ENCODE measurements at regions not wholly inside any gene's neighbourhood (a gene's known extent, or its start where the extent isn't known, plus 50 kb on each side); places are given as distances from the start of the nearest gene placed in this dataset.

GRCh38 chr19:27762933-27763332 lies 1450.0 kb downstream of the UQCRFS1 start:
- no peak for ATAC-seq (ENCODE audit: low read depth in 2 of 2)
- no peaks in the 10 kb centered on the region for H3K27me3 ChIP-seq (ENCODE audit: control insufficient read depth, insufficient read depth, low read length)
- Mint-ChIP-seq H3K27ac (no peak overlapping the region), H3K4me3 (no peak overlapping the region), H3K27me3 (no peaks in the 10 kb centered on the region), H3K9me3 (peaks cover 4 to 87% (median 43%) of the 10 kb centered on the region in 7 donors), H3K36me3 (no peaks in the 10 kb centered on the region), H3K4me1 (no peaks in the 10 kb centered on the region)
- no peak for DNase-seq
- no peak overlapping the region for H3K27ac ChIP-seq (ENCODE audit: insufficient read depth, low read length, poor library complexity, severe bottlenecking)
- peaks cover 34 to 97% of the 10 kb centered on the region in 2 experiments for H3K9me3 ChIP-seq (ENCODE audit: control insufficient read depth in 2 of 2, low read length in 2 of 2)
- no peaks in the 10 kb centered on the region for H3K4me1 ChIP-seq (ENCODE audit: control insufficient read depth, insufficient read depth, low read length, poor library complexity, severe bottlenecking)
- H3K36me3 ChIP-seq (ENCODE audit: control insufficient read depth, insufficient read depth, low read length): no peaks in the 10 kb centered on the region
- no peak overlapping the region for H3K4me3 ChIP-seq (ENCODE audit: low read depth, low read length)

GRCh38 chr19:27759896-27760295 lies 1453.1 kb downstream of the UQCRFS1 start:
- Histone ChIP-seq H3K4me1 (ENCODE audit: control insufficient read depth, insufficient read depth, low read length, poor library complexity, severe bottlenecking) (no peaks in the 10 kb centered on the region), H3K27ac (ENCODE audit: insufficient read depth, low read length, poor library complexity, severe bottlenecking) (no peak overlapping the region), H3K4me3 (ENCODE audit: low read depth, low read length) (no peak overlapping the region), H3K9me3 (ENCODE audit: control insufficient read depth in 2 of 2, low read length in 2 of 2) (peaks cover 11 to 73% of the 10 kb centered on the region in 2 experiments), H3K36me3 (ENCODE audit: control insufficient read depth, insufficient read depth, low read length) (no peaks in the 10 kb centered on the region), H3K27me3 (ENCODE audit: control insufficient read depth, insufficient read depth, low read length) (no peaks in the 10 kb centered on the region)
- Mint-ChIP-seq H3K9me3 (peaks cover 4 to 67% (median 38%) of the 10 kb centered on the region in 7 donors), H3K36me3 (no peaks in the 10 kb centered on the region), H3K27ac (no peak overlapping the region), H3K4me3 (no peak overlapping the region), H3K27me3 (no peaks in the 10 kb centered on the region), H3K4me1 (no peaks in the 10 kb centered on the region)
- no peak for DNase-seq
- ATAC-seq (ENCODE audit: low read depth in 2 of 2): no peak

DNA sequence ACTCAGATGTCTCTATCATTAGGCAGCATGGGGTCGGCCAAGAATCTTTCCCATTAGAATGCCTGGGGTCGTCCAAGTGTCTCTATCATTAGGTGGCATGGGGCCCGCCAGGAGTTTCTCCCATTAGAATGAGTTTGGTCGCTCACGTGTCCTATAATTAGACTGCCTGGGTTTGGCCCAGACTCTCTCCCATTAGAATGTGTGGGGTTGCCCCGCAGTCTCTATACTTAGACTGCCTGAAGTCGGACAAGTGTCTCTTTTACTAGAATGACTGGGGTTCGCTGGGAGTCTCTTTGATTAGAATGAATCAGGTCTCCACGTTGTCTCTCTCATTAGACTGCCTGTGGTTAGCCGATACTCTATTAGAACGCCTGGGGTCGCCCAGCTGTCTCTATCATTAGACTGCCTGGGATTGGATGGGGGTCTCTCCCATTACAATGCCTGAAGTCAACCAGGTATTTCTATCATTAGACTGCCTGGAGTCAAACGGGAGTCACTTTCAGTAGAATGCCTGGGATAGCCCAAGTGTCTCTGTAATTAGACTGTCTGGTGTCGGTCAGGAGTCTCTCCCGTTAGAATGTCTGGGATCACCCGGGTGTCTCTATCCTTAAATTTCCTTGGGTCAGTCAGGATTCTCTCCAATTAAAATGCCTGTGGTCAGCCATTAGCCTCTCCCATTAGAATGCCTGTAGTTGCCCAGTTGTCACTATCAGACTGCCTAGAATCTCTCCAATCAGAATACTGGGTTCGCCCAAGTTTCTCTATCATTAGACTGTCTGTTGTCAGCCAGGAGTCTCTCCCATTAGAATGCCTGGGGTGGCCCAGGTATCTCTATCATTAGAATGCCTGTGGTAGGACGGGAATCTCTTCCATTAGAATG lies 1454.1 kb downstream of the UQCRFS1 start:
- Mint-ChIP-seq H3K36me3 (no peaks in the 10 kb centered on the region), H3K27me3 (no peaks in the 10 kb centered on the region)

DNA sequence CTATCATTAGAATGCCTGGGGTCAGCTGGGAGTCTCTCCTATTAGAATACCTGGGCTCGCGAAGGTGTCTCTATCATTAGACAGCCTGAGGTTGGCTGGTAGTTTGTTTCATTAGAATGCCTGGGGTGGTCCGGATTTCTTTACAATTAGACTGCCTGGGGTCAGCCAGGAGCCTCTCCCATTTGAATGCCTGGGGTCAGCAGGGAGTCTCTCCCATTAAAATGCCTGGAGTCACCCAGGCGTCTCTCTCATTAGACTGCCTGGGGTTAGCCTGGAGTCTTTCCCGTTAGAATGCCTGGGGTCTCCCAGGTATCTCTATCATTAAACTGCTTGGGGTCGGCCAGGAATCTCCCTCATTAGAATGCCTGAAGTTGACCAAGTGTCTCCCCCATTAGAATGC lies 1458.3 kb downstream of the UQCRFS1 start:
- Mint-ChIP-seq H3K27me3 (no peaks in the 10 kb centered on the region), H3K27ac (no peak overlapping the region), H3K4me3 (no peak overlapping the region), H3K9me3 (peaks cover 2 to 31% (median 12%) of the 10 kb centered on the region in 7 donors), H3K4me1 (no peaks in the 10 kb centered on the region), H3K36me3 (no peaks in the 10 kb centered on the region)
- Histone ChIP-seq H3K27ac (ENCODE audit: insufficient read depth, low read length, poor library complexity, severe bottlenecking) (no peak overlapping the region), H3K27me3 (ENCODE audit: control insufficient read depth, insufficient read depth, low read length) (no peaks in the 10 kb centered on the region), H3K36me3 (ENCODE audit: control insufficient read depth, insufficient read depth, low read length) (no peaks in the 10 kb centered on the region), H3K9me3 (ENCODE audit: control insufficient read depth in 2 of 2, low read length in 2 of 2) (peaks cover 0 to 28% of the 10 kb centered on the region in 2 experiments), H3K4me3 (ENCODE audit: low read depth, low read length) (no peak overlapping the region), H3K4me1 (ENCODE audit: control insufficient read depth, insufficient read depth, low read length, poor library complexity, severe bottlenecking) (no peaks in the 10 kb centered on the region)
- no peak for ATAC-seq (ENCODE audit: low read depth in 2 of 2)
- no peak for DNase-seq

More for the DNA sequence above, 1454.1 kb downstream of the UQCRFS1 start:
- Mint-ChIP-seq H3K9me3 (peaks cover 1 to 60% (median 29%) of the 10 kb centered on the region in 7 donors), H3K4me1 (no peaks in the 10 kb centered on the region), H3K4me3 (no peak overlapping the region), H3K27ac (no peak overlapping the region)
- Histone ChIP-seq H3K4me3 (ENCODE audit: low read depth, low read length) (no peak overlapping the region), H3K9me3 (ENCODE audit: control insufficient read depth in 2 of 2, low read length in 2 of 2) (peaks cover 8 to 65% of the 10 kb centered on the region in 2 experiments), H3K27me3 (ENCODE audit: control insufficient read depth, insufficient read depth, low read length) (no peaks in the 10 kb centered on the region), H3K27ac (ENCODE audit: insufficient read depth, low read length, poor library complexity, severe bottlenecking) (no peak overlapping the region), H3K4me1 (ENCODE audit: control insufficient read depth, insufficient read depth, low read length, poor library complexity, severe bottlenecking) (no peaks in the 10 kb centered on the region), H3K36me3 (ENCODE audit: control insufficient read depth, insufficient read depth, low read length) (no peaks in the 10 kb centered on the region)
- ATAC-seq (ENCODE audit: low read depth in 2 of 2) (no peak), DNase-seq (no peak)

DNA sequence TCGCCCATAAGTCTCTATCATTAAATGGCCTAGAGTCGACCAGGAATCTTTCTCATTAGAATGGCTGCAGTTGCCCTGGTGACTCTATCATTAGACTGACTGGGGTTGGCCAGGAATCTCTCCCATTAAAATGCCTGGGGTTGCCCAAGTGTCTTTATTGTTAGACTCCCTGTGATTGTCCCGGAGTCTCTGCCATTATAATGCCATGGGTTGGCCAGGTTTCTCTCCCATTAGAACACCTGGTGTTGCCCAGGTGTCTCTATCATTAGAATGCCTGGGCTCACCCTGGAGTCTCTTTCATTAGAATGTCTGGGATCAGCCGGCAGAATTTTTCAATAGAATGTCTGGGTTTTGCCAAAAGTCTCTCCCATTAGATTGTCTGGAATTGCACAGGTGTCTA lies 1459.3 kb downstream of the UQCRFS1 start:
- no peak overlapping the region for H3K27ac ChIP-seq (ENCODE audit: insufficient read depth, low read length, poor library complexity, severe bottlenecking)
- no peaks in the 10 kb centered on the region for H3K36me3 Mint-ChIP-seq
- ATAC-seq (ENCODE audit: low read depth in 2 of 2) (no peak), DNase-seq (no peak)
- no peak overlapping the region for H3K4me3 Mint-ChIP-seq
- no peaks in the 10 kb centered on the region for H3K4me1 Mint-ChIP-seq
- no peaks in the 10 kb centered on the region for H3K36me3 ChIP-seq (ENCODE audit: control insufficient read depth, insufficient read depth, low read length)
- H3K4me1 ChIP-seq (ENCODE audit: control insufficient read depth, insufficient read depth, low read length, poor library complexity, severe bottlenecking): no peaks in the 10 kb centered on the region
- H3K27ac Mint-ChIP-seq: no peak overlapping the region
- no peak overlapping the region for H3K4me3 ChIP-seq (ENCODE audit: low read depth, low read length)
- H3K9me3 Mint-ChIP-seq: peaks cover 1 to 30% (median 14%) of the 10 kb centered on the region in 7 donors
- no peaks in the 10 kb centered on the region for H3K27me3 ChIP-seq (ENCODE audit: control insufficient read depth, insufficient read depth, low read length)
- H3K27me3 Mint-ChIP-seq: no peaks in the 10 kb centered on the region
- peaks cover 0 to 19% of the 10 kb centered on the region in 2 experiments for H3K9me3 ChIP-seq (ENCODE audit: control insufficient read depth in 2 of 2, low read length in 2 of 2)

DNA sequence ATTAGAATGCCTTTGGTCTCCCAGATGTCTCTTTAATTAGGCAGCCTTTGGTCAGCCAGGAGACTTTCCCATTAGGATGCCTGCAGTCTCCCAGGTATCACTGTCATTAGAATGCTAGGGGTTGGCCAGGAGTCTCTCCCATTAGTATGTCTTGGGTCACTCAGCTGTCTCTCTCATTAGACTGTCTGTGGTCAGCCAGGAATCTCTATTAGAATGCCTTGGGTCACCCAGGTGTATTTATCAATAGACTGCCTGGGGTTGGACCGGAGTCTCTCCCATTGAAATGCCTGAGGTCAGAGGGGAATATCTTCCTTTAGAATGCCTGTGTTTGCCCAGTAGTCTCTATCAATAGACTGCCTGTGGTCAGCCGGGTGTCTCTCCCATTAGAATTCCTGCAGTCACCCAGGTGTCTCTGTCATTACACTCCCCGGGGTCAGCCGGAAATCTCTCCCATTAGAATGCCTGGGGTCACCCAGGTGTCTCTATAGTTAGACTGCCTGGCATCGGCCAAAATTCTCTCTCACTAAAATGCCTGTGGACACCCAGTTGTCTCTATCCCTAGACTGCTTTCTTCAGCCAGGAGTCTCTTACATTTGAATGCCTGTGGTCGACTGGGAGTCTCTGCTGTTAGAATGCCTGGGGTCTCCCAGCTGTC lies 1460.3 kb downstream of the UQCRFS1 start:
- Mint-ChIP-seq H3K27me3 (no peaks in the 10 kb centered on the region), H3K9me3 (peaks cover 1 to 25% (median 12%) of the 10 kb centered on the region in 7 donors), H3K36me3 (no peaks in the 10 kb centered on the region), H3K27ac (no peak overlapping the region), H3K4me3 (no peak overlapping the region), H3K4me1 (no peaks in the 10 kb centered on the region)
- no peaks in the 10 kb centered on the region for H3K36me3 ChIP-seq (ENCODE audit: control insufficient read depth, insufficient read depth, low read length)
- DNase-seq (no peak), ATAC-seq (ENCODE audit: low read depth in 2 of 2) (no peak)
- no peak overlapping the region for H3K4me3 ChIP-seq (ENCODE audit: low read depth, low read length)
- H3K27ac ChIP-seq (ENCODE audit: insufficient read depth, low read length, poor library complexity, severe bottlenecking): no peak overlapping the region
- H3K27me3 ChIP-seq (ENCODE audit: control insufficient read depth, insufficient read depth, low read length): no peaks in the 10 kb centered on the region
- H3K4me1 ChIP-seq (ENCODE audit: control insufficient read depth, insufficient read depth, low read length, poor library complexity, severe bottlenecking): no peaks in the 10 kb centered on the region
- peaks cover 0 to 11% of the 10 kb centered on the region in 2 experiments for H3K9me3 ChIP-seq (ENCODE audit: control insufficient read depth in 2 of 2, low read length in 2 of 2)

DNA sequence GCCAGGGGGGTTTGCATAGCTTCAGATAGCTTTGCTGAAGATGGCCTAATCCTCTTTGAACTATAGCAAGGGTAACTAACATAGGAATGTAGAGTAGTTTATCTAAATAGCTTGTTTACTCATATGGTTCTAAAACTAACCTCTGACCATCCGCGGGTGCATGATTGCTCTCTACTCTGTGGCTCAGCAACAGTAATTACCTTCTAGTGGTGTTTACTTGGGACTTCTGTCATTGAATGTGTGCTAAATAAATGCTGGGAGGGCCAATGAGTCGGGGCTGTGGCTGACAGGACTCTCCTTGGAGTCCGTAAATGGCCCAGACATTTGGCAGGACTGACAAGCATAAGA lies 1461.9 kb downstream of the UQCRFS1 start:
- Mint-ChIP-seq H3K4me1 (peaks cover 0 to 8% (median 2%) of the 10 kb centered on the region in 4 donors), H3K4me3 (no peak overlapping the region), H3K27me3 (no peaks in the 10 kb centered on the region), H3K9me3 (peaks cover 0 to 24% (median 12%) of the 10 kb centered on the region in 7 donors), H3K36me3 (no peaks in the 10 kb centered on the region), H3K27ac (no peak overlapping the region)
- no peak for ATAC-seq (ENCODE audit: low read depth in 2 of 2)
- Histone ChIP-seq H3K4me1 (ENCODE audit: control insufficient read depth, insufficient read depth, low read length, poor library complexity, severe bottlenecking) (no peaks in the 10 kb centered on the region), H3K27ac (ENCODE audit: insufficient read depth, low read length, poor library complexity, severe bottlenecking) (no peak overlapping the region), H3K27me3 (ENCODE audit: control insufficient read depth, insufficient read depth, low read length) (no peaks in the 10 kb centered on the region), H3K4me3 (ENCODE audit: low read depth, low read length) (no peak overlapping the region), H3K9me3 (ENCODE audit: control insufficient read depth in 2 of 2, low read length in 2 of 2) (peaks cover 0 to 7% of the 10 kb centered on the region in 2 experiments), H3K36me3 (ENCODE audit: control insufficient read depth, insufficient read depth, low read length) (no peaks in the 10 kb centered on the region)
- no peak for DNase-seq

All from CD4-positive, CD25-positive, alpha-beta regulatory T cell (primary cell).